Inflammatory macrophage (primary cell): ENCODE measurements at regions not wholly inside any gene's neighbourhood (a gene's known extent, or its start where the extent isn't known, plus 50 kb on each side); places are given as distances from the start of the nearest gene placed in this dataset.
"Not testable (repeated sequence)": the region's sequence is repeated elsewhere in the genome, so short reads cannot be mapped to it uniquely, and the experiment has no call there.

Experiments
- DNase-seq, 2 donors: peaks; one replicate each; pipeline ENCODE4 v3.0.0-alpha.2; 2020 to 2022

DNA sequence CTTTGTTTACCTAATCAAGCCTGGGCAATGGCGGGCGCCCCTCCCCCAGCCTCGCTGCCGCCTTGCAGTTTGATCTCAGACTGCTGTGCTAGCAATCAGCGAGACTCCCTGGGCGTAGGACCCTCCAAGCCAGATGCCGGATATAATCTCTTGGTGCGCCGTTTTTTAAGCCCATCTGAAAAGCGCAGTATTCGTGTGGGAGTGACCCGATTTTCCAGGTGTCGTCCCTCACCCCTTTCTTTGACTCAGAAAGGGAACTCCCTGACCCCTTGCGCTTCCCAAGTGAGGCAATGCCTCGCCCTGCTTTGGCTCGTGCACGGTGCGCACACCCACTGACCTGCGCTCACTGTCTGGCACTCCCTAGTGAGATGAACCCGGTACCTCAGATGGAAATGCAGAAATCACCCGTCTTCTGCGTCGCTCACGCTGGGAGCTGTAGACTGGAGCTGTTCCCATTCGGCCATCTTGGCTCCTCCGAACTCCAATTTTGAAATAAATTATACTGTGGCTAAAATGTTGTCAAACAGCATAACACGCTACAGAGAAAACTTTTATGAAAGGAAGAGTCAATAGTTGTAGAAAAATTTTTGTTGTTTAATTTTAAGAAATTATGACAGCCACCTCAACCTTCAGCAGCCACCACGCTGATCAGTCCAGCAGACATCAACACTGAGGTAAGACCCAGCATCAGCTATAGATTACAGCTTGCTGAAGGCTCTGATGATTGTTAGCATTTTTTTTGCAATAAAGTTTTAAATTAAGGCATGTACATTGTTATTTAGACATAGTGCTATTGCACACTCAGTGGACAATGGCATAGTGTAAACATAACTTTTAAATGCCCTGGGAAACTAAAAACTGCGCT lies 384.7 kb upstream of the DEPDC1 start:
- DNase-seq, result not testable (repeated sequence)

DNA sequence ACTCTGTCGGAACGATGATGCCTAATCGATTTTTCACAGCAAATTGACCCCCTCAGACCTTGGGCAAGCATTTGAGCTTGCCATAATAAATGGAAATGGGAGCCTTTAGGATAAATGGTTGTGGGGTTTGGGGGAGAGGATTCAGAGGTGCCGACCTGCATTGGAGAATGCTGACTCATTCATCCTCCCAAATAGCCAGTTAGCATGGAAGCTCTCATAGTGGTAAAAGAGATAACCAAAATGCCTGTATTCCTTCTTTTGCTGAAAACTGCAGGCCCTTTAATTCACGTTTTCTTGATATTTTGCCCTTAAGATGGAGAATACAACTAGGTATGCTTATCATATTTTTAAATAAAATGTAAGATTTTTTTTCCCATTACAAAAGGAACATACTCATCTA lies 392.6 kb upstream of the DEPDC1 start:
- no peak for DNase-seq

DNA sequence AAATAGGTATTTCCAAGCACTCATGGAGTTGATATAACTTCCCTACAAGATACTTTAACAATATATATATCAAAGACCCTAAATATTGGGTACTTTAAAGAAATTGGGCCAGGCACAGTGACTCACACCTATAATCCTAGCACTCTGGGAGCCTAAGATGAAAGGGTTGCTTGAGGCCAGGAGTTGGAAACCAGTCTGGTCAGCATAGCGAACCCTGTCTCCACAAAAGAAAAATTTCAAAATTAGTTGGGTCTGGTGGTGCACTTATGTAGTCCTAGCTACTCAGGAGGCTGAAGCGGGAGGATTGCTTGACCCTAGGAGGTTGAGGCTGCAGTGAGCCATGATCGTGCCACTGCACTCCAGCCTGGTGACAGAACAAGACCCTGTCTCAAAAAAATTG lies 393.9 kb upstream of the DEPDC1 start:
- DNase-seq, result no peak

DNA sequence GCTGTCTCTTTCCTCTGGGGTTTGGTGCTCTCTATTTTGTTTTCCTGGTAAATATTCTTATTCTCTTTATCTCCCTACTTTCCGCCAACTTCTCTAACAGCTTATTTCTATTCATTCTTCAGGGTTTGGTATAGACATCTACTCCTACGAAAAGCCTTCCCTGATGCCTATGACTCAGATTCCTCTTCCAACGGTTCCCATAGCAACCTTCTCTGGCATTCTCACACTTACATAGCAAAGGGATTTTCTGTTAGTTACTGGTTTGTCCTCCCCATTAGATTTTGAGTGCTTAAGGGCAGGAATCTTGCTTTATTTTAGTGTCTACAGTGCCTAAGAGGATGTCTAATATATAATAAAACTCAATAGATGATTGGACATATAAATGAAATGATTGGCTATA lies 407.6 kb upstream of the DEPDC1 start:
- DNase-seq, result no peak

DNA sequence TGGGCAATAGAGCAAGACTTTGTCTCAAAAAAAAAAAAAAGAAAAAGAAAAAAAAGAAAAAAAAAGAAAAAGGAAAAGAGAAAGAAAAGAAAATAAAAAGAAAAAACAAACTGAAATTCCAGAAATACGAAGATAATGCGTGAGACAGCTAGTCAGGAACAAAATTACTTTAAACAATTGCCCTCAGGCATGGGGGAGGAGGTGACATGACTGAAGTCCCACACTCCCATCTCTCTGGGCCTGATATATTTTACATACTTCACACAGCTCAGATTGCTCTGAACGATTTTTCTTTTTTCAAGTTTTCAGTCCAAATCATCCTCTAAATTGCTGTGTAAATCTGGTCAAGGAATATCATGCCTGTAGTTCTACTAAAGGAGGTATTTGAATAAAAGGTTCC lies 409.5 kb upstream of the DEPDC1 start:
- DNase-seq, result no peak

DNA sequence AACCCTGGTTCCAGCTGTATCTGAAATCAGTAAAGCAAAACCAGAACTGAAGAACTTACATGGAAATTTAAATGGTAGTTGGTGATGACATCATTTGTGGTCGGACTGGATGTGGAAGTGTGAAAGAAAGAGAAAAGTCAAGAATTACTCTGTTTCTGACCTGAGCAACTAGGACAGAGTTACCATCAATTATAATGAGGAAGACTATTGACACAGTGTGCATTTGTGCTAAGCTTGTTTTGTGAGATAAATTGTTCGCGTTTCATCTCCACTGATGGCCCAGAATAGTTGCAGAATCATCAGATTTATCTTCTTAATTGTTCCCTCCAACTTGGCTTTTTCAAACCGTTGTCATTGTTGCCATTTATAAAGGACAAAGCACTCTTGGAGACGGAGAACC lies 410.6 kb upstream of the DEPDC1 start:
- DNase-seq, result no peak

DNA sequence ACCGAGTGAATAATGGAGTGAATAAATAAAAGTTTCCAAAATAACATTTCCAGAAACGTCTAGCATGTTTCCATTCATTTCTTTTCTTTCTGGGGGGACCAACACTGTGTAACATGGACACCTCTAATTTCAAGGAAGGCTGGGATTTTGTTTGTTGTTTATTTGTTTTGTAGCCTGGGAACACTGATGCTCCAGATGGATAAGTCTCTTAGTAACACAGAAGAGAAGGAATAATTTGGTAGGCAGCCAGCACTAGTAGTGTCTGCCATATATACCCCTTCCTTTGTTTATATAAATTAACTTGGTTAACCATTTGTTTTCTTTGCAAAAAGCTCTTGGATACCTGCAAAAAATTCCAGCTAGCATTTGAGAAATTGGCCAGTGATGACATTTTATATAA lies 411.4 kb upstream of the DEPDC1 start:
- DNase-seq, result no peak

DNA sequence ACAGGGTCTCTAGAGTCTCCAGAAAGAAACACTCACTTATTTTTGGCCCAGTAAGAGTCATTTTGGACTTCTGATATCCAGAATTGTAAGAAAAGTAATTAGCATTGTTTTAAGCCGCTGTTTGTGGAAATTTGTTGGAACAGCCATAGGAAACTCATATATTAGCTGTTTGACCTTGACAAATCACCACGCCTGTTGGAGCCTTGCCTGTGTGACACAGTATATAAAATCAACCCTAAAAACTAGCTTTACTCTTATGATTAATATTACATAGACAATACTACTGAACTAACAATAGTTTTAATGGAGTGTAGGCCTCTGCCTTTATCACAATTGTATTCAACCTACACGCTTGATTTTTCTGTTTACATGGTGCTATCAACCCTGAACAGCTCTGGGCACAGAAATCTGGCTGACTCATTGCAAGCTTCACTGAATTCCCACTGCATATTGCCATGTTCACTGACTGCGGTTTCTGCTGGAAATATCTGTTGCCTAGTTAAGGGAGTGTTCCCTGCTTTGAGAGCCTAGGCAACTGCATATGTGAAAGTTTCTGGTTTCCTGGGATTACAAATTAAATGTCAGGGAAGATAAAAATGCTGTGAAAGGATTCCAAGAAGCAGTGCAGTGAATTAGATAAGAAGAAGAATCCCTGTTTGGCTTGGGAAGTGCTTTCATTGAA lies 419.5 kb upstream of the DEPDC1 start:
- no peak for DNase-seq

DNA sequence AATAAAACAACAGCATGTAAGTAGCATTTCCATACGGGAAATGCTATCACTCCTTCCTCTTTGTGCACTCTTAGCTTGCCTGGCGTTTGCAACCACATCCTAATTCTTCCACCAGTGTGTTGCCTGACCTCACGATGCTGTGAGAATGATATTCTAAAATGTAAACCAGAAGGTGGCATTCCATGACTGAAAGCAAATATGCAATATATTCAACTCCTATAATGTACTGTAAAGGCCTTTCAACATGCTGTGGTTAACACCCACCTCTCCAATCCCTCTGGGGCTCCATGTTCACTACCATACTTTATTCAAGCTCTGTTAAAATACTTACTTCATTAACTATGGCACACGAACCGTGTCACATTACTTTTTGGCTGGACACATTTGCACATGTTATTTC lies 420.6 kb upstream of the DEPDC1 start:
- DNase-seq, result no peak

DNA sequence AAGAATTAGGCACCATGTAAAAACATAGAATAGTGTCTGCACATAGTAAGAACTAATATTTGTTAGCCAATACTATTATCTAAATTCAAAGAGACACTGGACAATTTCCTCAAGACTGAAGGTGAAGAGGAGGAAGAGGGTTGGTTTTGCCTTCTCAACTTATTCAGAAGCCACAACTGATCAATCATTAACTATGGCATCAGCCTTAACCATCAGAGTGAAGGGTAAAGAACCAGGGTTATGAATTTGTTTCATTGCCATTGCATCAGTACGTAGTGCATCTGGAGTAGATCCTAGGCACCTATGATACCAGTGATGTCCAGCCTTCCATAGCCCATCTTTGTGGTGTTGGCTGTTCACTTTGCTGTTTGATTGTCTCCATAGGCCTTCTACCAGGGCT lies 421.7 kb upstream of the DEPDC1 start:
- DNase-seq, result no peak

DNA sequence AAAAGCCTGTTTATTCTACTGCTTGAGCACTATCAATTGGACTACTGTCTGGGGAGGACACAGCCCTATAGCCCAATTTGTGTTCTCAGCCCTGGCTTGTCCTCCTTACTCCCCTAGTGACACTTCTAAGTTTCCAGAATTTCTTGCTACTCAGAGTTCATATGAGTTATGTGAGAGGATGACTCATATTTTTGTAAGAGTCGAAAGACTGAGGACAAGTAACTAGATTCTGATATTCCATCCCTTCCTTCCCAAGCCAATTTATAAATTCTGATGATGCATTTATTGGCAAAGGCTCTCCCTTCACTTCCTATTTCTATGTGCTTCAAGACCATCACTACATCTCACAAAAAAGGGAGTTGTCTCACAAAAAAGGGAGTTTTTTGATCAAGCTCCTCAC lies 422.2 kb upstream of the DEPDC1 start:
- DNase-seq, result no peak

DNA sequence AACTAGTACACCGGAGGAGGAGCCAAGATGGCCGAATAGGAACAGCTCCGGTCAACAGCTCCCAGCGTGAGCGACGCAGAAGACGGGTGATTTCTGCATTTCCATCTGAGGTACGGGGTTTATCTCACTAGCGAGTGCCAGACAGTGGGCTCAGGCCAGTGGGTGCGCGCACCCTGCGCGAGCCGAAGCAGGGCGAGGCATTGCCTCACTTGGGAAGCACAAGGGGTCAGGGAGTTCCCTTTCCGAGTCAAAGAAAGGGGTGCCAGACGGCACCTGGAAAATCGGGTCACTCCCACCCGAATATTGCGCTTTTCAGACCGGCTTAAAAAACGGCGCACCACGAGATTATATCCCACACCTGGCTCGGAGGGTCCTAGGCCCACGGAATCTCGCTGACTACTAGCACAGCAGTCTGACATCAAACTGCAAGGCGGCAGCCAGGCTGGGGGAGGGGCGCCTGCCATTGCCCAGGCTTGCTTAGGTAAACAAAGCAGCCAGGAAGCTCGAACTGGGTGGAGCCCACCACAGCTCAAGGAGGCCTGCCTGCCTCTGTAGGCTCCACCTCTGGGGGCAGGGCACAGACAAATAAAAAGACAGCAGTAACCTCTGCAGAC lies 426.7 kb upstream of the DEPDC1 start:
- not testable (repeated sequence) for DNase-seq

DNA sequence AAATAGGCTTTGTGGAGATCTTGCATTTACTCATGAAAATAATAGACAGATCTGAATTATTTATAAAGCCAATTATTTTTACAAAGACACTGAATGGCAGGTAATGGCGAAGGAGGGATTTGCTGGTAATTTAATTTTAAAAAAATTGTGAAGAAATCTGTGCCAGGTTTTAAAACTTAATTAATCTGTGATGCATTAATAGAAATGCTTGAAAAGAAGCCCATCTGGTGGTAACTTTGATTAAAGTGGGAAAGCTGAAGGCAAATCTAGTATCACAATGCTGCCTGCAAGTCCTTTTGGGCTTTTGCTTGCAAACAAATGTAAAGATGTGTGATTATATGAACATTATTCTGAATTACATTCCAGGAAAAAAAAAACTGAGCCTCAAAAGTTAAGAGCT lies 433.2 kb upstream of the DEPDC1 start:
- no peak for DNase-seq

DNA sequence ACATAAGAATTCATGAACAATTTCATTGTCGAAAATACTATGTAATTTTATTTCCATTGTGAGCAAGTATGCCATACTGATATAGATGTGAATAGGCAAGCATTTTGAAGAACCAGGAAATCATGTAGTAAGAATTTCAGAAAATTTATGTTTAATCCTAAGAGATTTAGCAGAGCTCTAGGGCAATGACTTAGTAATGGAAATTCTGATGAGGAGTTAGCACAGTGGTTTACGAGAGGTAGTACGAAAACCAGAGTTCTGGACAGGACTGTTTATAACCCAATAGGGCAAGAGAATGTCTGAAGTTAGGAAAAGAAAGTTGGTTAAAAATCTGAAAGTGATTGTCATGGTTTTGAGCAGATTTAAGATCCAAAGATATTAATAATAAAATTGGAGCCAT lies 439.6 kb upstream of the DEPDC1 start:
- DNase-seq, result no peak

DNA sequence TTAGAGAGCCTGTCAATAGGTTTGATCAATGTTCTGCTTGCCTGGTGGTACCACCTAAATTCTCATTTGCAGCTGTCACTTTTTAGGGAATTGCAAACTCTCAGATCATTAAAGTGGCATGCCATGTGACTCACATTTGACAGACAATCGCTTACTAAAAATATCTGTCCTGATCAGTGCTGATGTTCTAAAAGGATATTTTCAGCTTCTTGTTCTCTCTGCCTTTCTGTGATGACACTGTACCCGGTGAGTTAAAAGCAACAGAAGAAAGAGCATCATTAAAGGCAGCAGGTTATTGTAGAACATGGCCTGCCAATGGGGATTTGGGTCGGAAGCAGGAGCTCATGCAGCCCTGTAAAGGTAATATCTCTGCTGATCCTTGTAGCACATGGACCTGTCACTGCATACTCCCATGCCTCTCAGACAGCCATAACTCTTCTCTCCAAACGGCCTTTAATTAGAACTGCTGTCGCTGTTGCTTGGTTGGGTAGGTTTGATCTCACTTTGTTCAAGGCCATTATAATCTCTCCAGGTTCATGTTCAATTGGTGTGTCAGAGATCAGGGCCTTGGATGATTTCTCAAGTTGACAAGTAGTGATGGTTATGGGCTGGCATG lies 441.3 kb upstream of the DEPDC1 start:
- DNase-seq, result no peak

DNA sequence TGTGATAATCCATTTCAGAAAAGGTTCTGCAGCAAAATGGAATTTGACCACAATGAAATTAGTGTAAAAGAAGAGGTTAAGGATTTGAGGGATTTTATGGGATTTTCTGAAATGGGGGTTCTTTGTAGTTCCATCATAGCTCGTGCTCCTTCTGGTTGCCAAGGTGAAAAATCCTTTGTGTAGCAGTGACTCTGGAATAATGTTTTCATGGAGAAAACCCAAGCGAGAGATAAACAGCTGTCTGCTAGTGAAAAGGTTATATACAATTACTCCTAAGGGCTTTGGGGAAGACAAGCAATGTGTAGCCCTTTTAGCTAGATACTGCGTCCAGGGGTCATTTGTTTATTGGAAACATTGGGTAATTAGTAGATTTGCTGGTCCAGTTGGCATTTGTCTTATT lies 453.2 kb upstream of the DEPDC1 start:
- DNase-seq, result no peak

DNA sequence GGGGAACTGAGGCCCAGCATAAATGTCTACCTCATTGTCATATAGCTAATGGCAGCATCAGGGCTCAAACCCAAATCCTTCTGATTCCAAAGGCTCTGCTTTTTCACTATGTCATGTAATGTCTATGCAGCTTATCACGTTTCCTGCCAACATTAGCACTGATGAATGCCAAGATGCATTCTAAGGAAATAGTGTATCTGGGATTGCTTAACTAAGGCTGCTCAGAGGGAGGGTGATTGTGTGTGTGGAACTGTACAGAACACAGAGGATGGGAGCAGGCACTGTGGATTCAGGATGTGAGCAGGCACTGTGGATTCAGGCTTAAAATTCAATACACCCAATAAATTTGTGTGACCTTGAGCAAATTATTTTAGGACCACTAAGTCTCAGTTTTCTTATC lies 456.4 kb upstream of the DEPDC1 start:
- DNase-seq, result no peak

DNA sequence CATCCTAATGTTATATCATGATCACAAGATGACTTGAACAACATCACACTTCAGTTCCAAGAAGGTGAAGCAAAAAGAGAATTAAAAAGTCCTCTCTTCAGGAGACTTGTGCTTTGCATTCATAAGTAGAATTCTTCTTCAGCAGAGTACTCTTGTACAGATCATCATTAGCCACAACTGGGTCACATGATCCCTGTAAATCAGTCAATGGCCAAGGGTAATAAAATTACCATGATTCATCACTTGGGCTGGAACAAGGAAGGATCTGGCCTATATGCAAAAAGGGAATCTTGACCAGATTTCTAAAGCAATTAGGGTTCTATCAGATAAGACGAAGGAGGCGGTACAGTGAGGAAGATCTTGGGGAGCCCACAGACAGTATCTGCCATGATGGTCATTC lies 458.0 kb upstream of the DEPDC1 start:
- no peak for DNase-seq

DNA sequence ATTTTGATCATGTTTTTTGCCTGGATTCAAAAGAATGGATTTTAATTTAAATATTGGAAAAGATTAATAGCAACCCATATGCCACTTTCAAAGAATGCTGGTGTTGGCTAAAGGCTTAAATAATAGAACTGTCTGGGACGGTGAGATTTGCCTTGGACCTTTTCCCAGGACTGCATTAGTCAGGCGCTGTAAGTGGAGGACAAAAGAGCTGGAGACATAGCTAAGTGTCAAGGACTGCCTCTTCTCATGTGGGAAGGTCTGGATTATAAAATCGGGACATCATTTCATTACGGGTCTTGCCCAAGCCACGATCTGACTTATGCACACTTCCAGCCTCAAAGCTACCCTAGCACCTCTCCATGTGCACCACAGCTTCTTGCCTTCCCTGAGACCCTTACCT lies 458.5 kb upstream of the DEPDC1 start:
- DNase-seq, result no peak

DNA sequence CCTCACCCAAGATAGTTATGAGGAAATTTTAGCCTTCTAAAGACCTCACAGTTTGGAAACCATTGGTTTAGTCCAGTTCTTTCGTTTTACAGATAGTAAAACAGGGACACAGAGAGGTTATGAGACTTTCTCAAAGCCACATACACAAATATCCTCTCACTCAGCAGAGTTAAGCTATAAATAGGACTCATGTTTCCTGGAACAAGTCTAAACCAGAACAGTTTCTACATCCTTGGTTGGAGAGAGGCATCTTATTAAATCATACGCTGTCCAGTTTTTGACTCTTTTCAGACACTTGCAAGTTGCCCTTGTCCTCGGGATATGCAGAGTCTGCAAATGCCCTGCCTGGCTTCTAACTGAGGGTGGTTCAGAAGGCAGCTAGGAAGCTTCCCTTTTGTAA lies 462.1 kb upstream of the DEPDC1 start:
- no peak for DNase-seq

DNA sequence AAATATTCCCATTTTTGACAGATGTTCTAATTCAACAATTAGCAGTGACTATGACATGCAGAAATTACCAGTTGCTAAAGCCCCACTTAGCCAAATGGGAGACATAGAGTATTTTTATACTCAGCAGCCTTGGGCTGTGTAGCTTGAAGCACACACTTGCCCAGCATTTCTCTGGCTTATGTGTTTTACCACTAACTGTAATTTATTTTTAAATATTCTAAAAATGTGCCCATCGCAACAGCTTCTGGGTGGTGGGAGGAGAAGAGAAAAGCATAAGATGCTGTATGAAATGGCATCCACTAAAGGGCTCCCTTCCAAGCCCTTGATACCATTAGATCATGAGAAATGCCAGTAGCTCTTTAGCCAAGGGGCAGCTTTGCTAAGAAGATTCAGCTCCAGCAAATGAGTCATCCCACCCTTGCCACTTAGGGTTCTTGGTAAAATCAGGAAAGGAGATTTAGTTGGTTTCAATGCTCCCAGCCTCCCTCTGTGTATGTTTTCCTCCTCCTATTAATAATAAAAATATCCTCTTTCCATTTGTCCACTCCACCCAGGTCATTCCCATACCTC lies 462.7 kb upstream of the DEPDC1 start:
- no peak for DNase-seq

DNA sequence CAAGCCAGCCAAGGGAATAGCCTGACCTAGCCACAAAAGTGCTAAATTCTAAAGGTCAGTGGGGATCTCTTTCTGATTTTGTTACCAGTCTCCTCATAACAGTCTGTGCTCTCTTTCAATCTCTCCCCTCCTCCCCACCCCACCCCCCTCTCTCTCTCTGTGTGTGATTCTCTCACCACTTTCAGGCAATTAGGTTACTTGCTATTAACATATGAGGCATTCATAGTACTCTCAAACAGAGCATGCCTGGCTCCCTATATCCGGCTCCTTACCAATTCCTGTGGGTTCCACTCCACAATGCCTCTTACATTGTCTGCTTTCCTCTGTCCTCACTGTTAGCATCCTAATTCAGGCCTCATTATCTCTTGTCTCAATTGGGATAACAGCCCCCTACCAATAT lies 464.3 kb upstream of the DEPDC1 start:
- DNase-seq, result no peak

DNA sequence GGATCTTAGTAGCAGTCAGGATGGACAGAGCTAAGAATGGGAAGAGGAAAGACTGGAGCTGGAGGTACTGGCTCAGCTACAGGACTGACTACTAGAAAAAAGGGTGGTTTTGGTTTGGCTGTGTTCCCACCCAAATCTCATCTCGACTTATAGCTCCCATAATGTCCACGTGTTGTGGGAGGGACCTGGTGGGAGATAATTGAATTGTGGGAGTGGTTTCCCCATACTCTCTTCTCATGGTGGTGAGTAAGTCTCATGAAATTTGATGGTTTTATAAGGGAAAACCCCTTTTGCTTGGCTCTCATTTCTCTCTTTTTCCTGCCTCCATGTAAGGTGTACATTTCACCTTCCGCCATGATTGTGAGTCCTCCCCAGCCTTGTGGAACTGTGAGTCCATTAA lies 466.5 kb upstream of the DEPDC1 start:
- no peak for DNase-seq
